GM13977 (cell line): ENCODE measurements at regions not wholly inside any gene's neighbourhood (a gene's known extent, or its start where the extent isn't known, plus 50 kb on each side); places are given as distances from the start of the nearest gene placed in this dataset.

Experiments
- DNase-seq: peaks from one replicate; pipeline ENCODE4 v3.0.0; 2012; ENCODE audit warnings: low spot score
- in situ Hi-C: fragments of 300-500 bp; cut with MboI; formaldehyde crosslinking; loops from one replicate; pipeline ENCODE4 v1.12.0; 2022; ENCODE audit warnings: low sequenced_read_pairs, low pct_unique_long_range_greater_than_20kb, mixed read lengths, inconsistent platforms; ENCODE audit not compliant: unreplicated experiment
- TF ChIP-seq, protein P1 (sequence below): IDR thresholded peaks from 2 replicates; pipeline ENCODE4 v1.5.1; 2012; ENCODE audit warnings: mild to moderate bottlenecking, control low read depth; ENCODE audit not compliant: insufficient read depth; ENCODE audit errors: extremely low read depth, missing control alignments

GRCh38 chr2:35788543-35788942 is 567.0 kb upstream of the CRIM1 start:
- TF ChIP-seq, protein P1, sequence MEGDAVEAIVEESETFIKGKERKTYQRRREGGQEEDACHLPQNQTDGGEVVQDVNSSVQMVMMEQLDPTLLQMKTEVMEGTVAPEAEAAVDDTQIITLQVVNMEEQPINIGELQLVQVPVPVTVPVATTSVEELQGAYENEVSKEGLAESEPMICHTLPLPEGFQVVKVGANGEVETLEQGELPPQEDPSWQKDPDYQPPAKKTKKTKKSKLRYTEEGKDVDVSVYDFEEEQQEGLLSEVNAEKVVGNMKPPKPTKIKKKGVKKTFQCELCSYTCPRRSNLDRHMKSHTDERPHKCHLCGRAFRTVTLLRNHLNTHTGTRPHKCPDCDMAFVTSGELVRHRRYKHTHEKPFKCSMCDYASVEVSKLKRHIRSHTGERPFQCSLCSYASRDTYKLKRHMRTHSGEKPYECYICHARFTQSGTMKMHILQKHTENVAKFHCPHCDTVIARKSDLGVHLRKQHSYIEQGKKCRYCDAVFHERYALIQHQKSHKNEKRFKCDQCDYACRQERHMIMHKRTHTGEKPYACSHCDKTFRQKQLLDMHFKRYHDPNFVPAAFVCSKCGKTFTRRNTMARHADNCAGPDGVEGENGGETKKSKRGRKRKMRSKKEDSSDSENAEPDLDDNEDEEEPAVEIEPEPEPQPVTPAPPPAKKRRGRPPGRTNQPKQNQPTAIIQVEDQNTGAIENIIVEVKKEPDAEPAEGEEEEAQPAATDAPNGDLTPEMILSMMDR, result no peak
- no peak for DNase-seq
- in situ Hi-C loops, result no loop called here

- TF ChIP-seq, protein P1, result no peak
- no peak for DNase-seq
- in situ Hi-C loops, result no loop called here
Measured at GRCh38 chr2:35787302-35788031, 568.1 kb upstream of the CRIM1 start.

DNA sequence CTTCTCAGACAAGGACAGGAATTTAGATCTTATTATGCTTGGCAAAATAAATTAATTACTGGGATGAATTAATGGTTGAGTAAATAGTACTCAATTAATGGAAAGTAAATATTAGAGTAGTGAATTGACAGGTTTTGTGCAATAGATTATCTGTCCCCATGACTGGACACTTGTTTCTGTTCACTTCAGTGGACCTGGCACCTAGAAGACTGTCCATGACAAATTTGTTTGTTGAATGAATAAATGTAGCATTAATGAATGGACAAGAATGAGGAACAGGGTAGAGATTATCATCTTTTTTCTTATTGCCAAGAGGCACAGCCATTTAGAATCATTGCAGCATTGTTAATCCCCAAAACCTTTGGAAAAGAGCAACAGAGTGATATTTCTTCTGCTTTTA is 570.0 kb upstream of the CRIM1 start:
- in situ Hi-C loops, result no loop called here
- TF ChIP-seq, protein P1, result no peak
- no peak for DNase-seq

DNA sequence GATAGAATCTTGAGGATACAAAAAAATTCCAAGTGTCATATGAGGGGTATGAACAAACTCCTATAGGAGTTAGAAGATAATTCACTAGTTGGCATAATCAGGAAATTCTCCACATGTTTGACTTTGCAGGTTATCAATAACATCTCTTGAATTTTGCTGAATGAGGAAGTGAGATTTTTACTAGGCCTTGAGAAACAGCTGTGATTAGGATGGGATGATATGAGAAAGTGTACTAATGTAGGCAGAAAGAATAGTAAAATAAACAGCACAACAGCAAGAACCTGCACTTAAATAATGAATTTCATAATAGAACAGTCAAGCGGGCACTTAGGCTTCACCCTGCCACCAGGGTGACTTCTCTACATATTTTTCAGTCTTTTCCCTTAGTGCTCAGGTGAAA is 570.8 kb upstream of the CRIM1 start:
- no peak for DNase-seq
- TF ChIP-seq, protein P1, result no peak
- in situ Hi-C loops, result no loop called here

- TF ChIP-seq, protein P1, result no peak
Measured at GRCh38 chr2:35783723-35784122, 571.9 kb upstream of the CRIM1 start.

DNA sequence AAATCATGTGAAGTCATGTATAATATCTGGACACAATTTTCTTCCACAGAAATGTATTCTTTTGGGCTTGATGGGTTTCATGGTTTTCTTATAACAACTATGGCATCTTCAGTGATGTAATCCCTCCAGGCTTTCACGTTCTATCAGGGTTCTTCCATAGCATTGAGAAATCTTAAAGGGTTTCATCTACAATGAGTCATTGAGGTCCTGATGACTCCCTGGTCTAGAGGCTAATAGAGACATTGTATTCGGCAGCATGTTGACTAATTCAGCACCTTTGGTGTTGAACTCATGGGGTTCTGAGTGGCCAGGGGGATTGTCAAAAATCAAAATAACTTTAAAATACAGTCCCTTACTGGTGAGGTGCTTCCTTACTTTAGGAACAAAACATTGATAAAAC is 614.0 kb upstream of the CRIM1 start:
- DNase-seq, result no peak
- in situ Hi-C loops, result no loop called here
- TF ChIP-seq, protein P1, result no peak

More at GRCh38 chr2:35783723-35784122, 571.9 kb upstream of the CRIM1 start:
- DNase-seq, result no peak
- in situ Hi-C loops, result no loop called here
